SK-N-MC (cell line): ENCODE measurements at regions not wholly inside any gene's neighbourhood (a gene's known extent, or its start where the extent isn't known, plus 50 kb on each side); places are given as distances from the start of the nearest gene placed in this dataset.

ENCODE experiments used
- EZH2 ChIP-seq: fragments of 200-600 bp; sonication (generic); IDR thresholded peaks from one replicate; pipeline ENCODE4 v1.6.1; 2017; ENCODE audit warnings: antibody characterized with exemption
- FOXP2 ChIP-seq: optimal IDR thresholded peaks from 2 replicates; pipeline ENCODE3; 2011; ENCODE audit warnings: mild to moderate bottlenecking, moderate library complexity; ENCODE audit not compliant: insufficient read depth; ENCODE audit errors: extremely low read length, control extremely low read depth

DNA sequence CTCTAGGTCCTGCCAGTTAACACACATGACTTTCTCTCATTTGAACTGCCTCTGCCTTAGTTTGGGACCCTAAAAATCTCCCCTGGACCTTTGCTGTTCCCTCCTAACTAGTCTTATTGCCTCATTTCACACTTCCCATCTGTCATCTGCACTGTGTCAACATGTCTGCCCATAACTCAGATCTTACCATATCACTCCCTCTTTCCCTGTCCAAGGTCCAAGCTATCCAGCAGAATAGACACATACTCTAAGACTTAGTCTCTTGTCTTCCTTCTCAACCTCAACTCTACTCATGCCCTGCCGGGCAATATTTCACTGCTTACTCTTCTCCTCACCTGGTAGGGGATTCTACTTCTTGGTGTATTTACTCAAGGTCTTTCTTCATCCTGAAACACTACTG, 79.5 kb upstream of the DAB1 start:
- TF ChIP-seq EZH2 = no peak
- TF ChIP-seq FOXP2 = no peak
